Testis (tissue), 2 donors: ENCODE measurements at regions not wholly inside any gene's neighbourhood (a gene's known extent, or its start where the extent isn't known, plus 50 kb on each side); places are given as distances from the start of the nearest gene placed in this dataset.

Source experiments
- POLR2A ChIP-seq: fragments of 450-650 bp; IDR thresholded peaks from one replicate; pipeline ENCODE4 v1.6.1; 2017; ENCODE audit warnings: antibody characterized with exemption, mild to moderate bottlenecking, moderate library complexity
- TF ChIP-seq, protein P1 (sequence below), 3 experiments: fragments of 450-650 bp in 2 of 3; fragments of 200-600 bp in 1 of 3; sonication (generic) in 1 of 3; IDR thresholded peaks; one replicate each; pipeline ENCODE4 v1.5.1; 2016 to 2019; ENCODE audit warnings: antibody characterized with exemption in 3 of 3, mild to moderate bottlenecking in 2 of 3, moderate library complexity in 1 of 3

GRCh38 chr2:234189786-234190300 lies 139.3 kb downstream of the SPP2 start:
- TF ChIP-seq, protein P1, sequence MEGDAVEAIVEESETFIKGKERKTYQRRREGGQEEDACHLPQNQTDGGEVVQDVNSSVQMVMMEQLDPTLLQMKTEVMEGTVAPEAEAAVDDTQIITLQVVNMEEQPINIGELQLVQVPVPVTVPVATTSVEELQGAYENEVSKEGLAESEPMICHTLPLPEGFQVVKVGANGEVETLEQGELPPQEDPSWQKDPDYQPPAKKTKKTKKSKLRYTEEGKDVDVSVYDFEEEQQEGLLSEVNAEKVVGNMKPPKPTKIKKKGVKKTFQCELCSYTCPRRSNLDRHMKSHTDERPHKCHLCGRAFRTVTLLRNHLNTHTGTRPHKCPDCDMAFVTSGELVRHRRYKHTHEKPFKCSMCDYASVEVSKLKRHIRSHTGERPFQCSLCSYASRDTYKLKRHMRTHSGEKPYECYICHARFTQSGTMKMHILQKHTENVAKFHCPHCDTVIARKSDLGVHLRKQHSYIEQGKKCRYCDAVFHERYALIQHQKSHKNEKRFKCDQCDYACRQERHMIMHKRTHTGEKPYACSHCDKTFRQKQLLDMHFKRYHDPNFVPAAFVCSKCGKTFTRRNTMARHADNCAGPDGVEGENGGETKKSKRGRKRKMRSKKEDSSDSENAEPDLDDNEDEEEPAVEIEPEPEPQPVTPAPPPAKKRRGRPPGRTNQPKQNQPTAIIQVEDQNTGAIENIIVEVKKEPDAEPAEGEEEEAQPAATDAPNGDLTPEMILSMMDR (IDR thresholded peaks at IDR 0.05), result no peak
- TF ChIP-seq POLR2A, result no peak
